Tibial nerve (tissue), 4 donors: ENCODE measurements at regions not wholly inside any gene's neighbourhood (a gene's known extent, or its start where the extent isn't known, plus 50 kb on each side); places are given as distances from the start of the nearest gene placed in this dataset.
"Not testable (repeated sequence)": the region's sequence is repeated elsewhere in the genome, so short reads cannot be mapped to it uniquely, and the experiment has no call there.

Experiments used
- DNase-seq, 2 donors: peaks; one replicate each; pipeline ENCODE4 v3.0.0-alpha.2; 2019; ENCODE audit warnings: low spot score in 2 of 2
- H3K27ac ChIP-seq, 4 donors: fragments of 200-600 bp; sonication (generic) in 3 of 4; one replicate each; pipeline ENCODE4 v1.5.1; 2017 to 2019; ENCODE audit warnings: mild to moderate bottlenecking in 1 of 4
- H3K27me3 ChIP-seq, 2 donors: fragments of 200-600 bp; sonication (generic) in 1 of 2; one replicate each; pipeline versions ENCODE4 v1.5.1 to v1.6.0; 2017 to 2019
- H3K36me3 ChIP-seq, 3 donors: fragments of 200-600 bp; sonication (generic); one replicate each; pipeline ENCODE4 v1.5.1; 2018 to 2019
- H3K4me1 ChIP-seq, 4 donors: fragments of 200-600 bp; sonication (generic) in 3 of 4; one replicate each; pipeline ENCODE4 v1.5.1; 2017 to 2019
- H3K4me3 ChIP-seq, 4 donors: fragments of 200-600 bp; sonication (generic) in 3 of 4; one replicate each; pipeline ENCODE4 v1.5.1; 2017 to 2019; ENCODE audit warnings: mild to moderate bottlenecking in 1 of 4, moderate library complexity in 1 of 4
- H3K9me3 ChIP-seq, 4 donors: fragments of 200-600 bp; sonication (generic) in 3 of 4; one replicate each; pipeline ENCODE4 v1.5.1; 2017 to 2019
- EP300 ChIP-seq, 2 donors: sonication (generic); formaldehyde crosslinking; IDR thresholded peaks; one replicate each; pipeline ENCODE4 v1.6.1; 2017; ENCODE audit warnings: antibody characterized with exemption in 2 of 2, mild to moderate bottlenecking in 1 of 2
- POLR2A ChIP-seq, 2 donors: fragments of 450-650 bp; IDR thresholded peaks; one replicate each; pipeline ENCODE4 v1.6.1; 2017; ENCODE audit warnings: antibody characterized with exemption in 2 of 2, mild to moderate bottlenecking in 2 of 2, moderate library complexity in 2 of 2
- WGBS, 2 donors: methylation state at CpG; one replicate each; pipeline ENCODE4 v1.1.5; 2018; 5-methylcytosine and 5-hydroxymethylcytosine counted together
- TF ChIP-seq, protein P1 (sequence below), 5 experiments: fragments of 200-600 bp in 3 of 5; fragments of 450-650 bp in 2 of 5; sonication (generic) in 3 of 5; IDR thresholded peaks; one replicate each; pipeline ENCODE4 v1.5.1; 2016 to 2019; ENCODE audit warnings: antibody characterized with exemption in 5 of 5, mild to moderate bottlenecking in 3 of 5, moderate library complexity in 2 of 5

DNA sequence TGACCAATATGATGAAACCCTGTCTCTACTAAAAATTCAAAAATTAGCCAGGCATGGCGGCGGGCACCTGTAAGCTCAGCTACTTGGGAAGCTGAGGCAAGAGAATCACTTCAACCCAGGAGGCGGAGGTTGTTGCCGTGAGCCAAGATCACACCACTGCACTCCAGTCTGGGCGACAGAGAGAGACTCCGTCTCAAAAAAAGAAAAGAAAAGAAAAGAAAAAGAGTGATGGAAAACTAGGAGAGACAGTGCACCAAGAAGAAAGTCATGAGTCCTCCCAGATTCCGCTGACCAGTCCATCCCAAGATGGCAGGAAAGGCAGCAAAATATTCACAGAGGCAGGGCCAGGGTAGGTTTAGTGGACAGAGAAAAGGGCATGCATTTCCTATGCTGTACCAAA lies 226.9 kb downstream of the ASMT start:
- Histone ChIP-seq H3K4me3 (no peak overlapping the region), H3K4me1 (no peaks in the 10 kb centered on the region), H3K27me3 (no peaks in the 10 kb centered on the region), H3K27ac (no peak overlapping the region), H3K36me3 (no peaks in the 10 kb centered on the region), H3K9me3 (peaks cover 0 to 28% (median 3%) of the 10 kb centered on the region in 4 donors)
- DNase-seq = no peak
- WGBS, 2 donors = 92 to 93% methylated on average over 7 of the region's 7 CpGs
- TF ChIP-seq, protein P1, sequence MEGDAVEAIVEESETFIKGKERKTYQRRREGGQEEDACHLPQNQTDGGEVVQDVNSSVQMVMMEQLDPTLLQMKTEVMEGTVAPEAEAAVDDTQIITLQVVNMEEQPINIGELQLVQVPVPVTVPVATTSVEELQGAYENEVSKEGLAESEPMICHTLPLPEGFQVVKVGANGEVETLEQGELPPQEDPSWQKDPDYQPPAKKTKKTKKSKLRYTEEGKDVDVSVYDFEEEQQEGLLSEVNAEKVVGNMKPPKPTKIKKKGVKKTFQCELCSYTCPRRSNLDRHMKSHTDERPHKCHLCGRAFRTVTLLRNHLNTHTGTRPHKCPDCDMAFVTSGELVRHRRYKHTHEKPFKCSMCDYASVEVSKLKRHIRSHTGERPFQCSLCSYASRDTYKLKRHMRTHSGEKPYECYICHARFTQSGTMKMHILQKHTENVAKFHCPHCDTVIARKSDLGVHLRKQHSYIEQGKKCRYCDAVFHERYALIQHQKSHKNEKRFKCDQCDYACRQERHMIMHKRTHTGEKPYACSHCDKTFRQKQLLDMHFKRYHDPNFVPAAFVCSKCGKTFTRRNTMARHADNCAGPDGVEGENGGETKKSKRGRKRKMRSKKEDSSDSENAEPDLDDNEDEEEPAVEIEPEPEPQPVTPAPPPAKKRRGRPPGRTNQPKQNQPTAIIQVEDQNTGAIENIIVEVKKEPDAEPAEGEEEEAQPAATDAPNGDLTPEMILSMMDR (IDR thresholded peaks at IDR 0.05) = no peak
- no peak for TF ChIP-seq POLR2A (IDR thresholded peaks at IDR 0.05)
- no peak for TF ChIP-seq EP300 (IDR thresholded peaks at IDR 0.05)

GRCh38 chrX:1847000-1847399 lies 232.1 kb downstream of the ASMT start:
- H3K9me3 ChIP-seq, H3K27me3 ChIP-seq, H3K36me3 ChIP-seq, DNase-seq, H3K4me3 ChIP-seq, H3K4me1 ChIP-seq, H3K27ac ChIP-seq: not testable (repeated sequence)
- WGBS, 2 donors = 92 to 98% methylated on average over 4 of the region's 4 CpGs

GRCh38 chrX:1847790-1848189 lies 232.9 kb downstream of the ASMT start:
- WGBS, 2 donors = 45 to 58% methylated on average over 2 of the region's 2 CpGs
- not testable (repeated sequence) for H3K27ac ChIP-seq, H3K4me1 ChIP-seq, DNase-seq, H3K27me3 ChIP-seq, H3K4me3 ChIP-seq, H3K36me3 ChIP-seq
- H3K9me3 ChIP-seq = peaks cover 0 to 12% (median 1%) of the 10 kb centered on the region in 4 donors

- H3K4me1 ChIP-seq = no peaks in the 10 kb centered on the region
- H3K9me3 ChIP-seq = peaks cover 0 to 10% (median 0%) of the 10 kb centered on the region in 4 donors
- no peak for DNase-seq
- H3K36me3 ChIP-seq = no peaks in the 10 kb centered on the region
- H3K27me3 ChIP-seq = no peaks in the 10 kb centered on the region
- 83 to 86% methylated on average over 5 to 6 of the region's 6 CpGs for WGBS, 2 donors
- no peak overlapping the region for H3K4me3 ChIP-seq
- TF ChIP-seq, protein P1 (IDR thresholded peaks at IDR 0.05) = no peak
- no peak for TF ChIP-seq EP300 (IDR thresholded peaks at IDR 0.05)
- TF ChIP-seq POLR2A (IDR thresholded peaks at IDR 0.05) = no peak
- H3K27ac ChIP-seq = no peak overlapping the region
Observed at GRCh38 chrX:1851527-1851926, 236.7 kb downstream of the ASMT start.

GRCh38 chrX:1852082-1852481 lies 237.2 kb downstream of the ASMT start:
- Histone ChIP-seq H3K9me3 (peaks cover 0 to 12% (median 0%) of the 10 kb centered on the region in 4 donors), H3K27ac (no peak overlapping the region), H3K27me3 (no peaks in the 10 kb centered on the region), H3K36me3 (no peaks in the 10 kb centered on the region), H3K4me1 (no peaks in the 10 kb centered on the region), H3K4me3 (no peak overlapping the region)
- WGBS, 2 donors = 79 to 84% methylated on average over 9 of the region's 9 CpGs
- TF ChIP-seq, protein P1 (IDR thresholded peaks at IDR 0.05) = no peak
- TF ChIP-seq EP300 (IDR thresholded peaks at IDR 0.05) (no peak), POLR2A (IDR thresholded peaks at IDR 0.05) (no peak)
- DNase-seq = no peak

DNA sequence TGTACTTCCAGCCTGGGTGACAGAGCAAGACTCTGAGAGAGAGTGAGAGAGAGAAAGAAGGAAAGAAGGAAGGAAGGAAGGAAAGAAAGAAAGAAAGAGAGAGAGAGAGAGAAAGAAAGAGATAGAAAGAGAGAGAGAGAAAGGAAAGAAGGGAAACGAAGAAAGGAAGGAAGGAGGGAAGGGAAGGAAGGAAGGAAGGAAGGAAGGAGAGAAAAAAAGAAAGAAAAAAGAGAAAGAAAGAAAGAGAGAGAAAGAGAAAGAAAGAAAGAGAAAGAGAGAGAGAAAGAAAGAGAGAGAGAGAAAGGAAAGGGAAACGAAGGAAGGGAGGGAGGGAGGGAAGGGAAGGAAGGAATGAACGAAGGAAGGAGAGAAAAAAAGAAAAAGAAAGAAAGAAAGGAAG lies 238.6 kb downstream of the ASMT start:
- H3K27ac ChIP-seq = no peak overlapping the region
- no peak for DNase-seq
- 65 to 91% methylated on average over 3 of the region's 3 CpGs for whole genome bisulfite sequencing, 2 donors
- H3K27me3 ChIP-seq = no peaks in the 10 kb centered on the region
- peaks cover 0 to 20% (median 0%) of the 10 kb centered on the region in 4 donors for H3K9me3 ChIP-seq
- TF ChIP-seq POLR2A (IDR thresholded peaks at IDR 0.05) (no peak), EP300 (IDR thresholded peaks at IDR 0.05) (no peak)
- TF ChIP-seq, protein P1 (IDR thresholded peaks at IDR 0.05) = no peak
- H3K4me3 ChIP-seq = no peak overlapping the region
- no peaks in the 10 kb centered on the region for H3K4me1 ChIP-seq
- H3K36me3 ChIP-seq = no peaks in the 10 kb centered on the region
